AG20443 (cell line): ENCODE measurements at regions not wholly inside any gene's neighbourhood (a gene's known extent, or its start where the extent isn't known, plus 50 kb on each side); places are given as distances from the start of the nearest gene placed in this dataset.

Source experiments
- DNase-seq: peaks from one replicate; pipeline ENCODE4 v3.0.0; 2012; ENCODE audit warnings: low spot score, mixed read lengths

GRCh38 chr2:40507432-40507831 is 55.5 kb upstream of the SLC8A1 start:
- DNase-seq, result no peak

- no peak for DNase-seq
These were observed 58.4 kb upstream of the SLC8A1 start for GRCh38 chr2:40510304-40510703.

- peak; percentile 73 for DNase-seq
These were observed 59.8 kb upstream of the SLC8A1 start for GRCh38 chr2:40511661-40512213.

- DNase-seq, result no peak
These were observed 60.4 kb upstream of the SLC8A1 start for GRCh38 chr2:40512256-40512655.

- no peak for DNase-seq
These were observed 61.3 kb upstream of the SLC8A1 start for GRCh38 chr2:40513201-40513600.

- no peak for DNase-seq
These were observed 64.7 kb upstream of the SLC8A1 start for GRCh38 chr2:40516604-40517003.

GRCh38 chr2:40528564-40528963 is 76.7 kb upstream of the SLC8A1 start:
- no peak for DNase-seq

- DNase-seq, result no peak
These were observed 79.5 kb upstream of the SLC8A1 start for GRCh38 chr2:40531359-40531758.

- DNase-seq, result no peak
These were observed 82.6 kb upstream of the SLC8A1 start for GRCh38 chr2:40534528-40534927.

GRCh38 chr2:40535972-40536371 is 84.1 kb upstream of the SLC8A1 start:
- DNase-seq, result no peak

- DNase-seq, result no peak
These were observed 88.1 kb upstream of the SLC8A1 start for GRCh38 chr2:40540026-40540425.

GRCh38 chr2:40543381-40543780 is 91.5 kb upstream of the SLC8A1 start:
- DNase-seq, result no peak

GRCh38 chr2:40544072-40544471 is 92.2 kb upstream of the SLC8A1 start:
- no peak for DNase-seq

GRCh38 chr2:40545645-40546044 is 93.8 kb upstream of the SLC8A1 start:
- DNase-seq, result no peak

GRCh38 chr2:40546439-40547191 is 94.7 kb upstream of the SLC8A1 start:
- DNase-seq, result no peak

- DNase-seq, result no peak
These were observed 96.6 kb upstream of the SLC8A1 start for GRCh38 chr2:40548521-40548920.

GRCh38 chr2:40550085-40550484 is 98.2 kb upstream of the SLC8A1 start:
- no peak for DNase-seq

- no peak for DNase-seq
These were observed 99.2 kb upstream of the SLC8A1 start for GRCh38 chr2:40551081-40551480.

- DNase-seq, result peak; percentile 34
These were observed 102.9 kb upstream of the SLC8A1 start for GRCh38 chr2:40554665-40555294.

- no peak for DNase-seq
These were observed 104.4 kb upstream of the SLC8A1 start for GRCh38 chr2:40556293-40556692.

- peak; percentile 14 for DNase-seq
These were observed 104.8 kb upstream of the SLC8A1 start for GRCh38 chr2:40556739-40557138.

GRCh38 chr2:40558761-40559160 is 106.9 kb upstream of the SLC8A1 start:
- DNase-seq, result no peak

GRCh38 chr2:40559175-40559574 is 107.3 kb upstream of the SLC8A1 start:
- DNase-seq, result no peak

GRCh38 chr2:40564184-40564583 is 112.3 kb upstream of the SLC8A1 start:
- DNase-seq, result no peak
